Mucosa of rectum (tissue), 2 donors: ENCODE measurements at regions not wholly inside any gene's neighbourhood (a gene's known extent, or its start where the extent isn't known, plus 50 kb on each side); places are given as distances from the start of the nearest gene placed in this dataset.
"Not testable (repeated sequence)": the region's sequence is repeated elsewhere in the genome, so short reads cannot be mapped to it uniquely, and the experiment has no call there.

Experiments
- H3K27ac ChIP-seq, 2 donors: one replicate each; pipeline ENCODE4 v1.7.0; 2013; ENCODE audit warnings: inconsistent platforms in 2 of 2, low read depth in 2 of 2, low read length in 2 of 2
- H3K27me3 ChIP-seq, 2 donors: one replicate each; pipeline ENCODE4 v1.7.0; 2013; ENCODE audit warnings: low read length in 2 of 2; ENCODE audit not compliant: control insufficient read depth in 2 of 2, insufficient read depth in 2 of 2
- H3K36me3 ChIP-seq, 2 donors: one replicate each; pipeline ENCODE4 v1.7.0; 2013; ENCODE audit warnings: low read length in 2 of 2; ENCODE audit not compliant: control insufficient read depth in 2 of 2, insufficient read depth in 2 of 2
- H3K4me1 ChIP-seq, 2 donors: one replicate each; pipeline ENCODE4 v1.7.0; 2013; ENCODE audit warnings: low read length in 2 of 2, mild to moderate bottlenecking in 1 of 2; ENCODE audit not compliant: control insufficient read depth in 2 of 2, insufficient read depth in 2 of 2
- H3K4me3 ChIP-seq, 2 donors: one replicate each; pipeline ENCODE4 v1.7.0; 2013; ENCODE audit warnings: low read length in 2 of 2
- H3K9ac ChIP-seq, 2 donors: one replicate each; pipeline ENCODE4 v1.7.0; 2013; ENCODE audit warnings: low read length in 2 of 2, low read depth in 1 of 2, mild to moderate bottlenecking in 1 of 2
- H3K9me3 ChIP-seq, 2 donors: one replicate each; pipeline ENCODE4 v1.7.0; 2013; ENCODE audit warnings: low read length in 2 of 2; ENCODE audit not compliant: control insufficient read depth in 2 of 2
- donor health status: healthy.
- donor health status: Normal muscosa, but diverticular disease.

GRCh38 chr1:146715054-146715453 is 223.1 kb upstream of the NBPF12 start:
- H3K4me1 ChIP-seq, H3K27ac ChIP-seq, H3K36me3 ChIP-seq, H3K27me3 ChIP-seq, H3K9ac ChIP-seq, H3K9me3 ChIP-seq, H3K4me3 ChIP-seq: not testable (repeated sequence)

- H3K4me3 ChIP-seq, H3K27me3 ChIP-seq, H3K9me3 ChIP-seq, H3K9ac ChIP-seq, H3K4me1 ChIP-seq, H3K36me3 ChIP-seq, H3K27ac ChIP-seq: not testable (repeated sequence)
These were observed 227.1 kb upstream of the NBPF12 start for GRCh38 chr1:146710838-146711521.

DNA sequence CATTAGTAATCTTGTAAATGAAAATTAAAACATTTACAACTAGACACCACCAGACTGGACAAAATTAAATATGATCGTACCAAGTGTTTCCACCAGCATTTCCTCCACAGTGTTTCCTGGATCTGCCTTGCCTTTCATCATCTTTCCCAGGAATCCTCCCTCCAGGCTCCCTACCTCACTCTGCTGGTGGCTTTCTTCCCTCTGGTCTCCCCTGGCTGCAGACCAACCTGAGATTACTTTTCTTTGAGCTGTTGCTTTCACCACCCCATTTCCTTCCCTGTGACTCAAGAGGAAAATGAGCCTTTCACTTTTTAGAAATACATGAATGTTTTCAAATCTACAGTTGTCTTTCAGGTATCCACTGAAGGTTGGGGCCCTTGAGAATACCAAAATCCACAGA is 228.8 kb upstream of the NBPF12 start:
- H3K9ac ChIP-seq, H3K4me3 ChIP-seq, H3K9me3 ChIP-seq, H3K4me1 ChIP-seq, H3K27me3 ChIP-seq, H3K36me3 ChIP-seq, H3K27ac ChIP-seq: not testable (repeated sequence)

GRCh38 chr1:146704162-146704724 is 233.9 kb upstream of the NBPF12 start:
- H3K4me1 ChIP-seq, H3K4me3 ChIP-seq, H3K36me3 ChIP-seq, H3K27ac ChIP-seq, H3K9ac ChIP-seq, H3K9me3 ChIP-seq, H3K27me3 ChIP-seq: not testable (repeated sequence)

DNA sequence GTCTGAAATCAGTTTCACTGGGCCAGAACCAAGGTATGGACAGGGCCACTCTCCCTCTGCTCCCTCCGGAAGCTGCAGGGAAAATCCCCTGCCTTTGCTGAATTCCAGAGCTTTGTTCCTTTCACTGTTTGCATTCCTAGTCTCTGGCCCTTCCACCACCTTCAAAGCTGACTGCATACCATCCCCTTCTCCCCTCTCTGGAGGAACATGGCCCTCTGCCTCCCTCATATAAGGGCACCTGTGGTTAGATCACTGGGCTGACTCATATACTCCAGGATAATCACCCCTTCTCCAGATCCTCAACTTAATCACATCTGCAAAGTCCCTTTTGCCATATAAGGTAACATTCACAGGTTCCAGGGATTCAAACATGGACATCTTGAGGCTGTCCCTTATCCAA is 236.8 kb upstream of the NBPF12 start:
- H3K9ac ChIP-seq, H3K27me3 ChIP-seq, H3K4me1 ChIP-seq, H3K36me3 ChIP-seq, H3K4me3 ChIP-seq, H3K9me3 ChIP-seq, H3K27ac ChIP-seq: not testable (repeated sequence)

- H3K9ac ChIP-seq, H3K9me3 ChIP-seq, H3K36me3 ChIP-seq, H3K27me3 ChIP-seq, H3K4me1 ChIP-seq, H3K4me3 ChIP-seq, H3K27ac ChIP-seq: not testable (repeated sequence)
These were observed 242.7 kb upstream of the NBPF12 start for GRCh38 chr1:146695388-146695787.

DNA sequence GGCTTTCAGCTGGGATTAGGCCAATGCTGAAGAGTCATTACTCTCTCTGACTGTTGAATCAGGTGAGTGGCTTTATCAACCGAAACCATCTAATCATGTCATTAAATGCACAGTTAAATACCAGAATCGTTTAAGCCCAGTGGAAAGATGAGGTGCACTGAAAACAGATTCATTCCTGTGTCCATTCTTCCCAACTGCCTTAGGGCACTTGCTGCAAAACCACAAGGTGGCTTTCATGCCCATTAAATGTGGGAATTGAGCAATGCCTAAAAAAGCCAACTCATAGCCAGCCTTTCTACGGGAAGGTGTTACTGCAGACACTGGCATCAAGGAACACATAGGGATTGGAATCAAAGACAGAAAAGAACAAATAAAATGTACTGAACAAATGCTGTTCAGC is 246.3 kb upstream of the NBPF12 start:
- H3K27me3 ChIP-seq, H3K27ac ChIP-seq, H3K4me3 ChIP-seq, H3K36me3 ChIP-seq, H3K9ac ChIP-seq, H3K4me1 ChIP-seq, H3K9me3 ChIP-seq: not testable (repeated sequence)

DNA sequence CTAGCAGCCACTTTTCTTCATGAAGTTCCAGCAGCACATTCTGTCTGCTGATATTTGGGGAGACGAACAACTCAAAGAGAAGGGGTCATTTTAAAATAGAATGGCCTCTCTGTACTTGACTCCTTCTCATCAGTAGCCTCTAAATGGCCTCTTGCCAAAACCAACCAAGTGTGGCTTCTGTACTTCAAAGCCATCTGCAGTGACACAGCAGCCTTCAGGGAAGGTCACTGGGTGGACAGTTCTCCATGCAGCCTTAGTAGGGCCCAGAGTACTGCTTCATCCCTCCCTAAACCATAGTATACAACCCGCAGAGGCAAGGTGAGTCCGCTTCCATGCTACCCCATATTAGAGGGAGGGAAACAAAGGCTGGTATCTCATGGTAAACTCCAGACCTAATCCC is 249.2 kb upstream of the NBPF12 start:
- not testable (repeated sequence) for H3K4me3 ChIP-seq, H3K27me3 ChIP-seq, H3K36me3 ChIP-seq, H3K9me3 ChIP-seq, H3K27ac ChIP-seq, H3K4me1 ChIP-seq, H3K9ac ChIP-seq

DNA sequence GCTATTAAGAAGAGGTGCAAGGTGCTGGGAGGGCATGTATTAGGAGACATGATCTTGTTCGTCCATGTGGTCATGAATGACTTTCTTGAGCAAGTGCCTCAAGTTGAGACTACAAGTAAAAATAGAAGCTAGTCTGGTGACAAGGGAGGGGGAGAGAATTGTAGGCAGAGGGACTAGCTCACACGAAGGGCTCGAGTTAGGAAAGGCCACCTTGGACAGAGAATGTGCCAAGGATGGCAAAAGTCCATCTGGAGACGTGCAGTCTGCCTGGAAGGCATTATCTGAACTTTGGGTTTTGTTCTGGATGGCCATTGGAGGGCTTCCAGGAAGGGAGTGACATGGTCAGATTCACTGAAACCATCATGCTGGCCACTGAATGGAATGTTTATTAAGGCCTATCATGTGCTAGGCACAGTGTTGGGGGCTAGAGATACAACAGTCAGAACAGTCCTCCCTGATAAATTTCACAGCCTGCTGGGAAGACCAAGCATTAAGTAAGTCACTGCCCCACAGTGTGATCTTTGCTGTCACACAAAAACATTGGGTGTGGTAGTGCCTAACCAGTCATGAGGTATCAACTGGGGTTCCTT is 251.3 kb upstream of the NBPF12 start:
- not testable (repeated sequence) for H3K27ac ChIP-seq, H3K36me3 ChIP-seq, H3K27me3 ChIP-seq, H3K4me1 ChIP-seq, H3K9me3 ChIP-seq, H3K4me3 ChIP-seq, H3K9ac ChIP-seq

DNA sequence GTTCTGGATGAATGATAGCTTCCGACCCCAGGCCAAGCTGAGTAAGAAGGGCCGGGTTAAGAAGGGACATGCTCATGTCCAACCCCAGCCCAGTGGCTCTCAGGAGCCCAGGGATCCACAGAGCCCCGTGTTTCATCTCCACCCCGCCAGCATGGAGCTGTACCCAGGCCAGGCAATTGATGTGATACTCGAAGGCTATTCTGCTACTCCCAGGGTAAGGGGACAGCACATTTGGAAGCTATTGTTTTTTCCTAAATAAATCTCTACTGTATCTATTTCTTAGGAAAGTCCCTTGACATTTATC is 255.0 kb upstream of the NBPF12 start:
- not testable (repeated sequence) for H3K27ac ChIP-seq, H3K27me3 ChIP-seq, H3K9me3 ChIP-seq, H3K36me3 ChIP-seq, H3K4me1 ChIP-seq, H3K9ac ChIP-seq, H3K4me3 ChIP-seq
